HG02759 (cell line): ENCODE measurements at regions not wholly inside any gene's neighbourhood (a gene's known extent, or its start where the extent isn't known, plus 50 kb on each side); places are given as distances from the start of the nearest gene placed in this dataset.

ENCODE experiments used
- ATAC-seq: cut with Tn5 transposase; IDR thresholded peaks from one replicate; pipeline ENCODE4 v1.9.1; 2021; ENCODE audit warnings: mild to moderate bottlenecking, moderate library complexity; ENCODE audit not compliant: unreplicated experiment

DNA sequence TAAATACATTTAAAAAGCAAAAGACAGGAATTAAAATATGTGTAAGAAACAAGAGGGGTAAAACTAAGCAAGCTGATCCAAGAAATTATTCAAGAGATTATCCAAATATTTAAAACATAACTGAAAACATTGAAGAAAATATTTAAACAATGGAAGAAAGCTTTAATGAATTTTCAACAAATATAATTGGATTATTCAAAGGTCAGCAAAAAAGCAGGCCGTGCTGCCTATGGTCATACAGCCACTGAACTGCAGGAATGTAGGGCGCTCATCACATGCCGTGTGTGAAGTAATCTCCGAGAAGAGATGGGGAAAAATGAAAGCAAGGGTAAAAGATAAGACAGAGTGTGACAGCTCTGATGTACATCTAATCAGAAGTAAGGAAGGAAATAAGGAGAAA, 1195.4 kb upstream of the EYS start:
- ATAC-seq = no peak

DNA sequence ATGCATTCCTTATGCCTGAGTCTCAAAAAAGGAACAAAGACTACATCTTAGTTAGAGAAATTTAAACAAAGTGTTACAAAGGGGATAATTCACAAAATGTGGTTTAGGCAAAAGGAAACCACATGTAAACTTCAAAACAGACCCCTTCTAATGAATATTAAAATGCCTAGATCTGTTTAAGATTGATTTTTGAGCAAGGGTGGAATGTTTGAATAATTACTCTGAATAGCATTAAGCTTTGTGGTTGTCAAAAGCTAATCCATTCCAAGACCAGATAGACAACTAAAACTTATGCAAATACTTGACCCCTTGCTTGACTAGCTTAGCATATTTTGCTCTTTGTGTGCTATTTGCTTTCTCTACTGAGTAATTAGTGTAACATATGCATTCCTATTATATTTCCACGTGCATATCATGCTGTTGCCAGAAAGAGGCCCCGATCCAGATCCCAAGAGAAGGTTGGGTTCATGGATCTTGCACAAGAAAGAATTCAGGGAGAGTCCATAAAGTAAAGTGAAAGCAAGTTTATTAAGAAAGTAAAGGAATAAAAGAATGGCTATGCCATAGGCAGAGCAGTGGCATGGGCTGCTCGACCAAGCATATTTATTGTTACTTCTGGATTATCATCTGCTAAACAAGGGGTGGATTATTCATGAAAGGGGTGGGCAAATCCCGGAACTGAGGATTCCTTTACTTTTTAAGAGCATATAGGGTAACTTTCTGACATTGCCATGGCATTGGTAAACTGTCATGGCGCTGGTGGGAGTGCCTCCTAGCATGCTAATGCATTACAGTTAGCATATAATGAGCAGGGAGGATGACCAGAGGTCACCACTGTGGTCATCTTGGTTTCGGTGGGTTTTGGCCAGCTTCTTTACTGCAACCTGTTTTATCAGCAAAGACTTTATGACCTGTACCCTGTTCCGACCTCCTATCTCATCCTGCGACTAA, 1193.4 kb upstream of the EYS start:
- ATAC-seq = no peak

DNA sequence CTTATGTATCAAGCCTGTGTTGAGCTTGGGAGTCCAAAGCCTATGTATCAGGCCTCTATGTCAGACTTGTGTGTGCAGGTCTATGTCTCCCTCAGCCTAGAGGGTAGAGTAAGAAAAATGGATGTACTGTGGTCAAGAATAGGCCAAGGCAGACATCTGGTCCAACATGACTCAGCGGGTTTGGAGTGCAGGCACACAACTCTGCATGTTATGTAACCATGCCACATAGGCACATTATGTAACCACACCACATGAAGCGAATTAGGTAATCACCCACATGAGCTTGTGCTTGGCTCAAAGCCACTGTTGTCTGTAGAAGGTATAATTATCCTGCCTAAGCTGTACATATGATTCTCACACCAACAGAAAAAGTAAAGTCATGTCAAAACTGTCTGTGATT, 1190.5 kb upstream of the EYS start:
- no peak for ATAC-seq

DNA sequence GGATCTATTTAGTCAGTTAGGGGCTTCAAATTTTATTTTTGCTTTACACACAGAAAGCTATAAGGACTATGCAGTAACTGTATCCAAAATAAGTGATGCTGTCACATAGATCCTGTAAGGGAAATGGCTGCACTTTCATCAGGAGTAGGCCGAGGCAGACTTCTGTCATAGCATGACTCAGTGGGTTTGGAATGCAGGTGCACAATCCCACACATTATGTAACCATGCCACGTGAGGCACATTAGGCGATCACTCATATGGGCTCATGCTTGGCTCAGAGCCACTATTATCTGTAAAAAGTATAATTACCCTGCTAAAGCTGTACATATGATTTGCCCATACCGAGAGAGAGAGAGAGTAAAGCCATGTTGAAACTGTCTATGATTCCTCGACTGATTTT, 1189.4 kb upstream of the EYS start:
- no peak for ATAC-seq

DNA sequence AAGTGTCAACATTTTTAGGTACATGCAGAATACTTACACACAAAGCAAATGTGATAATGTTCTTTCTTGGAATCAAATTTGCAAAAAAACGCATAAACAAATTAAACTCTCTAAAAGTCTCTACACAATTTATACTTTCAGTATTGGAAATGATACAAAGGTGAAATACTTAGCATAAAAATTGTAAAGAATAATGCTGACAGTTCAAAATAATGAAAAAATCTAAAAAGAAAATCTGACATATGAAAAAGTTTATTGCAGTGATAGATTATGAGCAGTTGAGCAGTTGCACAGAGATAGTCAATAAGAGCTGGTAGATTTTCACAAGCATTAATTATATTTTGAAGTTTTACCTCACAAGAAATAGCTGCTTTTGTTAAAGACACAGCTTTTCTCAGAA, 1176.4 kb upstream of the EYS start:
- ATAC-seq = no peak

DNA sequence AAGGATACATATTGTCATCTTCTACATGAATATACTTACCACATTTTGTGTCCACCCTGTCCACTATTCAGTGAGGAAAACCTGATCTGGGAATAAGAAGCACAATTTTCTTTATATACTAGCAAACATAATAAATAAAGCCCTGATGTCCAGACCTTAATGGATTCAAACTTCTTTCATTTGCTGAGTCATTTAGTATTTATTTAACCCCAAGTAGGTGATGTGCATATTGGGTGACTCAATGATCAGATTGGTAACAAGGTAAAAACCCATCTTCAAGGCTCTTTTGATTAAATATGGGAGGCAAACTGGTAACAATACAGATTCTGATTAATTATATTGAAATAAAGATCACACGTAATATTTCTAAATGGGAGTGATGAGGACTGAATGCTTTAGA, 1159.8 kb upstream of the EYS start:
- no peak for ATAC-seq

DNA sequence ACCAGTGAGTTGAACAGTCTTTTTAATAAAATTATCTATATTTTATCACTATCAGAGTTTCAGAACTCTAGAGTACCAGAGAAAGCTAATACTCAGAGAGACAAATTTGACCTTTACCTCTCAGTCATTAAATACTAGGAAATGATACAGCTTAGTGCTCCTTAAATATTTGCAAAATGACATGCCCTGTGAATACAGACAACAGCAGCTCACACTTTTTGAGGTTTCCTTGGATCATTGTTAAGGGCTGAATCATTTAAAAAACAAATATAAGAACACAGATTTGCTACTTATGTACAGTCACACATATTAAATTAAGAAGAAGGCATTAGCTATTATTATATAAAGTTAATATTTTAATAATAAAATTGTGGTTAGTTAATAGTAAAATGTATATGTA, 1158.7 kb upstream of the EYS start:
- ATAC-seq = no peak

DNA sequence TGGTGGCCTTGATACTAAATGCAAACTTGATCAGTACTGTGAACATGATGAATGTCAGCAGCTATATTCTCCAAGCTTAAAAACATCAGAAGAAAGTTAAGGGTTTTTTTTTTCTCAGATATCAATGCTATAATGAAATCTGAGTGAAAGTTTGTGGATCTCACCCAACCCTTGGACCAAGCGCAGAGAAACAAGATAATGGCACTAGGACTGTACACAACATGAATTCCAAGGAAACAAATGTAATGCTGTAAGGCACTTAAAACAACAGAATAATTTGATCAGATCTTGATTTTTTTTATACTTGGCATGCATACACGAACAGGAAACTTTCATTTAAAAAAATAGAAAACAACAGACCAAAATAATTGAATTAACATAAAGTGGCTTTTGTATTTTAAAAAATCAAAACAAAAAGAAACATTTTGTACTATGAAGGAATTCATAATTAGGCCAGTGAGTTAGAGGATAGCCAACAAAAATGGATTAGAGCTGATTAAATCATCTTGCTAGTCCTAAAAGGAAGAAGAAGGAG, 1154.0 kb upstream of the EYS start:
- ATAC-seq = no peak

DNA sequence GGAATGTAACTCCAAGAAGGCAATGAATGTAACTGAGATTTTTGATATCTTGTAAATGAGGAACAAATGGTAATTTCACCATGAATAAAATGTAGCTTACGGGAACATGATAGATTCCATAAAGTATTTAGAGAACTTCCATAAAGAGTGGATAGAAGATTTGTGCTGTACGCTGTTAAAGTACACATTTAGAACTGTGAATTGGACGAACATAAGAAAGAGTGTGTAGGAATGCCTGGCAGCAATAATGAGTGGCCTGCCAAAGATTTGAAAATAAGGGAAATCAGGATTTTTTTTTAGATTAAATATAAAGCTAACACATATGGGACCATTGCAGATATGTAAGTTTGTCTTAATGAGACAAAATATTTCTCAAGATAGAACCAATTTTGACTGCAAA, 1153.3 kb upstream of the EYS start:
- ATAC-seq = no peak

DNA sequence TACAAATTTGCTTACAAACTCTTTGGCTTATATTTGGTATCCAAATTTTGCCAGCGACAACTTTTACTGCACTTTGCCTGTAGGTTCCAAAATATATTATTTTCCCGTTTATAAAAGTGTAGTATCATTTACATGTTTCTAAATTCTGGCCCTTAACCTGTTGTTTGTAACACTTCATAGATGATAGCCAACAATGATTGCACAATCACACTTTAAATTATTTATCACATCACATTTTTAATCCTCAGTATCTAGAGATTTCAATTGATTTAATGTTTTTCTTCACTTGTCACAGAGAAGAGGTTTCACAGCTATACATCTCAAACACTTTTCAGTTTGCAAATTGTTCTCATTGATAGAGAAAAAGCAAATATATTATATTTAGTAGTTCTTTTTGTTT, 1151.2 kb upstream of the EYS start:
- ATAC-seq = no peak

DNA sequence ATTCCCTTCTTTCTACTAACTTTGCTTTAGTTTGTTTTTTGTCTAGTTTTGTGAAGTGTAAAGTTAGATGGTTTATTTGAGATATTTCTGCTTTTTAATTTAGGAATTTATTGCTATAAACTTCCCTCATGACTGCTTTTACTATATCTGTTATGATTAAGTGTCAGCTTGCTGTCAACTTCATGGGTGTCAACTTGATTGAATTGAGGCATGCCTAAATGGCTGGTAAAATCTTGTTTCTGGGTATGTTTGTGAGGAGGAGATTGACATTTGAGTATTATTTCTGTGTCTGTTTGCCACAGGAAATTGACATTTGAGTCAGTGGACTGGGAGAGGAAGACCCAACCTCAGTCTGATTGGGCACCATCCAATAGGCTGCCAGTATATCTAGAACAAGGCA, 1147.0 kb upstream of the EYS start:
- ATAC-seq = no peak

DNA sequence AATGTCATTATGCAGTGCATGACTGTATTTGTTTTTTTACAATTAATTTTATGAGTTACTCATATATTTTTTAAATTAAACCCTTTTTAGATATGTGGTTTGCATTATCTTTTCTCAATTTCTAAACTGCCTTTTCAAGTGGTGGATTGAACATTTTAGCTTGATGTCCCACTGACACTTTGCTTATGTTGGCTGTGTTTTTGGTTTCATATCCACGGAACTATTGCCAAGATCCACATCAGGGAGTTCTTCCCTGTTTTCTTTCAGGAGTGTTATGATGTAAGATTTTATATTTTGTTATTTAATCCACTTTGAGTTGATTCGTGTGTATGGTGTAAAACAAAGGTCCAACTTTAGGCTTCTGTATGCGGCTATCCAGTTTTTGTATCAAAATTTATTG, 1144.9 kb upstream of the EYS start:
- ATAC-seq = no peak

DNA sequence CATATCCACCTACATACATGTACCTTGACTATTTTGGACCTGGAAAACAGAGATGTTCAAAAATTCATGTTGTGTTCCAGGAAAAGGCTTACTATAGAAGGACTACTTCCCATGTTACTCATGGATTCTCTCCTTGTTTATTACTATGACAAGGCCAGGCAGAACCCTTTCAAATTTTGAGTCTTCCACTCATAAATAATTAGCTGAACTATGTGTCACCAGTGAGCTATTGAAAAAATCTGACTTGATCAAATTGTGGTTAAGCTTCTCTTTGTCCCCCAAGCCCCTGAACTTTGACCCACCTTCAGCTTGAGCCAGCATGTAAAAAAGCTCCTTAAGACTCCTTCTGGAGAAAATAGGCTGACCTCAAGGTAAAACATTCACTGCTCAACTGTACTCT, 1142.8 kb upstream of the EYS start:
- ATAC-seq = no peak

DNA sequence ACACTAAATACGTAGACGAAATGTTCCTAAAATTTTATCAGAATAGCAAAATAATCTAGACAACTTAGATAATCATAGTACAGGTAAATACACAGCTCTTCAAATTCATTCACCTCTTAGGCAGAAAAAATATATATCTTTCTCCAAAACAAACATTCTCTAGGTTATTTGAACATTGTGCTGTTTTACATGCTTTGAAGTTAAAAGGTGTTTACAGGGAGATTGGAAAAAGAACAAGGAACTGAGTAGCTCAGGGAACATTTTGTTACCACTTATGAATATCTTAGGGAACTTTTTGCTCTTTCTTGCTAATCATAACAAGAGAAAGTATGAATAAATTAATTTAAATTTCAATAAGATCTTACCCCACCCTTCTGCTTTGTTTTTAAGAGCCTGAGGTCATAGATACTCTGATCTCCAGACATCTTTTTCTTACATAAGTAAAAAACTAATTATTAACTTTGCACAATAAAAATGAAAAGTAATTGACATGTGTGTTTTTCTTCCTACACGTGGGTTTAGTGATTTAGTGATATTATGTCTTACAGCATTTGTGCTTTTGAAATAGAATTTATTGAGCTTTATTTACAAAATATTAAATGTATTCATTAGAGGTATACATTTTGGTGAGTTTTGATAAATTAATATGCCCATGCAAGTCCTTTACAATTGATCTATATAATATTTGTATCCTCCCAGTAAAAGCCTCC, 1141.4 kb upstream of the EYS start:
- ATAC-seq = no peak

DNA sequence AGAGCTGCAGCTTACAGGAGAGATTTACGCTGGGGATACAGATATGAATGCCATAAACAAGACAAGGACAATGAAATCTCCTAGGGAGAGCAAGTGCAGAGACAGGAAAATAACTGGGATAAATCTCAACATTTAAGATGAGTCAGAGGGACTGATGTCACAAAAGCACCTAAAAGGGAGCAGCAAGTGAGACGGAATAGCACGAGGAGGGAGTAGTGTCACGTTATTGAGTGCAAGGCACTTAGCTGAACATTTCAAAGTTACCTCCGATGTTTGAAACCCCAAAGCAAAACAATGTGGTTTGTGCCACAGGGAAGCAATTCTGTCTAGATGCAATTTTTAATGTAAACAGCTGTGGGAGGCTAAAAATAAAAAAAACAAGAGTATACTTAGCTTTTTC, 1131.7 kb upstream of the EYS start:
- no peak for ATAC-seq

DNA sequence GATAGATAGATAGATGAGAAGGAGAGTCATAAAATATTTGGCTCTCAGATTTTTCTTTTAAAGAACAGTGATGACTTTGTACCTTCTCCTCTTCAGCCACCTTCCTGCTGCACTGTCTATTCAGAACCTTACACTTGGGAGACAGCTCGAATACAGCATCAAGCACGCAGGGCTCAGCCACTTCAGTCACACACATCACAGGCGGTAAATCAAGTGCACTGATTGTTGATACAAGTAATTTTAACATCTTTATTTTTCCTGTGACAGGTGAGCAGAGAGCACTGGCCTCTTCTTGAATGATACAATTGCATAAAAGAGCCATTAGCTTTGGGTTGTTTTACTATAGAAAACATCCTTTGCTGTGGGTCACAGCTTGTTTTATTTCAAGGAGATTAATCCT, 1118.5 kb upstream of the EYS start:
- ATAC-seq = no peak

DNA sequence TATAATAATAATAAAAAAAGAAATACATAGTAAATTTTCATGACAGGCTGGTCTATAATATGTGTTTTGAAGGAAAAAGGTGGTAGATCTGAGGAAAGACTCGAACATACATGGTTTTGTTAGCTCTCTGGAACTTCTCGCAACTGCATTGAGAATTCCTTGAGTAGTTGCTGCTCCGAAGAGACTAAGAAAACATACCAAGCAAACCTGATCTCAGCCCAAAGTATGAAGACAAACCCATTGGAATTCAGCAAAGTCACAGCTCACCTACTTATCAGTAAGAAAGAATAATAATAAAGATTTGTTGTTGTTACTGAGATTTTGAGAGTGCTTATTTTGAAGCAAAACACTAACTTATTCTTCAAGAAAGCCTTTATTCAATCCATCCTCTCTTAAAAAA, 1107.1 kb upstream of the EYS start:
- ATAC-seq = no peak

DNA sequence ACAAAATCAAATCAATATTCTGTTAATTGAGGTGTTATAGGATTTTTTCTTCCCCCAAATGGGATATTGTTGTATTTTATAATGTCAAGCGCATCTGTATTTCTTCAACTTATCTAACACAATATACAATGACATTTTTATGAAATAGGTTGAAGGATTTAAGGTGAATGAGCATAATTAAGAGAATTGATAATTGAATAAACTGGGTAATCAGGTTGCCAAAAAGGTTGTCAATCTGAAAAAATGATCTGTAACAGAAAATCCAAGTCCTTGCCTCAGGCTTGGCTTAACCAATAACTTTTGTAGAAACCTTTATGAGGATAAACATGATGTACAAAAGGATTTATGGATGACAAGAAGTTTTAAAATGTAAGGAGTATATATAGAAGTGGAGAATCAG, 1101.7 kb upstream of the EYS start:
- no peak for ATAC-seq

DNA sequence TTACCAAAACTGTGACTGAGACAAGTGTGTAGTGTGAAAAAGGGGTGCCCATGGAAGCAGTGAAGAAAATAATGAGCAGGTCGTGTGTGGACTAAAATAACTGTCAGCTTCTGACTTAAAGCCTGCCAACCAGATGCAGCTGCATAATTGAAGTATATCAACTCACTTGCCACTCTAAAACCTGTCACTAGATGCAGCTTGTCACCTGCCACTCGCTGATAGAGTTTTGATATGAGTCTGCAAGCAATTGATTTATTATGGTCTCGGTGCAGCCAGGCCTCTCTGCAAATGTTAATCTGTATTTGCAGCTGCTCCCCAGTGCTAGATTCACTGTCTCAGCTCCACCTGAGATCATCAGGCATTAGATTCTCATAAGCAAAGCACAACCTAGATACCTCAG, 1090.0 kb upstream of the EYS start:
- no peak for ATAC-seq

DNA sequence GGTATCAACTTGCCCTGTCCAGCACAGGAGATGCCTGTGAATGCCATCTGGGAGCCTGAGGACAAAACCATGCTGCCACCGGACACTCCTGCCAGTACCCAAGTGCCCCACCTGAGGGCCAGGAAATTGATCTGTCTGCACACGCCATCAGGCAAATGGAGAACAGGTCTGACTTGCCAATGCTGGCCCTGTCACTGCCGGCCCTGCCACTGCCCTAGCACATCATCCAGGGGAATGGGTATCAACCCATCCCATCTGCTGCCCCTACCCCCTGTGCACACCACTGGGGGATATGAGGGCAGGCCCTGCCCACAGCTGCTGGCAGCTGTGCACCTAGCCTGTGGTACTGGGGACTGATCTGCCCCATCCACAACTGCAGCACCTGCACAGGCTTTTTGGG, 1081.6 kb upstream of the EYS start:
- ATAC-seq = no peak

DNA sequence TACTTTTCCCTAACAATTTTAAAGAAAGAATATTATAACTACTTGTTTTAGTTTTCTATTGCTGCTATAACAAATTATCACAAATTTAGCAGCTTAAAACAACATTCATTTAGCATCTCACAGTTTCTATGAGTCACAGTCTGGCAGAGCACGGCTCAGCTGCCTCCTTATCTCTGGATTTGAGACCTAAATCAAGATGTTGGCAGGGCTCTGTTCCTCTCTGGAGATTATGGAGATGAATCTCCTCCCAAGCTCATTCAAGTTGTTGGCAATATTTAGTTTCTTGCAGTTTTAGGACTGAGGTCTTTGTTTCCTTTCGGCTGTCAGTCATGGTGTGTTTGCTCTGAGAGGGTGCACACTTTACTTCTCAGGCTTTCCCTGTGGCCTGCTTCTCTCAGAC, 1065.8 kb upstream of the EYS start:
- no peak for ATAC-seq

DNA sequence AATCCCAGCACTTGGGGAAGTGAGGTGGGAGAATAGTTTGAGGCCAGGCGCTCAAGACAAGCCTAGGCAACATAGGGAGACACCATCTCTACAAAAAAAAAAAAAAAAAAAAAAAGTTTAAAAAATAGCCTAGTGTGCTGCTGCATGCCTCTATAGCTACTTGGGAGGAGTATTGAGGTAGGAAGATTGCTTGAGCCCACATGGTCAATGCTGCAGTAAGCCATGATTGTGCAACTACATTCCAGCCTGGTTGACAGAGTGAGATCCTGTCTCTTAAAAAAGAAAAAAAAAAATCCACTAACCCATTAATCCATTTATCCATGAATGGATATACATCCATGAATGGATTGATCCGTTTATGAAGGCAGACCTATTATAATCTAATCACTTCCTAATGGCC, 1064.6 kb upstream of the EYS start:
- ATAC-seq = no peak
